ENCODE measurements at regions not wholly inside any gene's neighbourhood (a gene's known extent, or its start where the extent isn't known, plus 50 kb on each side); places are given as distances from the start of the nearest gene placed in this dataset.

DNA sequence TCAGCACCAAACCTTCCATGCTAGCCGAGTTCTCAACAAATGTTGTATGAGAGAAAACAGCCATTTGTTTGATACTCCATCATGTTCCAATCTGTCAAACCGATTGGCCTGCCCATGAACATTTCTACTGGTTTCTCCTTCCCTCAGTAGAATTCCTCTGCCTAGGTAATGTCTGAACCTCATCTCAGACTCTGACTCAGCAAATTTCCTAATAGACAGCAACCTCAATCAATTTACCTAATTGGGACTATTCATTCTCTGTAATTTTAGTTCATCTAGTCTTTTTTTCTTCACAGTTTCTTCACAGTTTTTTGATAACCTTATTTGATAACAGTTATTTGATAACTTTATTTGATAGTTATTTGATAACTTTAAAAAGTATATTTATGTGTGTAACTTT, 585.1 kb downstream of the DNAJB9 start:
- H3K27ac ChIP-seq: no peak overlapping the region
- H3K27me3 ChIP-seq: no peaks in the 10 kb centered on the region
- H3K4me1 ChIP-seq: no peaks in the 10 kb centered on the region
- no peak overlapping the region for H3K4me3 ChIP-seq
- H3K36me3 ChIP-seq: no peaks in the 10 kb centered on the region
- TF ChIP-seq, protein P1, sequence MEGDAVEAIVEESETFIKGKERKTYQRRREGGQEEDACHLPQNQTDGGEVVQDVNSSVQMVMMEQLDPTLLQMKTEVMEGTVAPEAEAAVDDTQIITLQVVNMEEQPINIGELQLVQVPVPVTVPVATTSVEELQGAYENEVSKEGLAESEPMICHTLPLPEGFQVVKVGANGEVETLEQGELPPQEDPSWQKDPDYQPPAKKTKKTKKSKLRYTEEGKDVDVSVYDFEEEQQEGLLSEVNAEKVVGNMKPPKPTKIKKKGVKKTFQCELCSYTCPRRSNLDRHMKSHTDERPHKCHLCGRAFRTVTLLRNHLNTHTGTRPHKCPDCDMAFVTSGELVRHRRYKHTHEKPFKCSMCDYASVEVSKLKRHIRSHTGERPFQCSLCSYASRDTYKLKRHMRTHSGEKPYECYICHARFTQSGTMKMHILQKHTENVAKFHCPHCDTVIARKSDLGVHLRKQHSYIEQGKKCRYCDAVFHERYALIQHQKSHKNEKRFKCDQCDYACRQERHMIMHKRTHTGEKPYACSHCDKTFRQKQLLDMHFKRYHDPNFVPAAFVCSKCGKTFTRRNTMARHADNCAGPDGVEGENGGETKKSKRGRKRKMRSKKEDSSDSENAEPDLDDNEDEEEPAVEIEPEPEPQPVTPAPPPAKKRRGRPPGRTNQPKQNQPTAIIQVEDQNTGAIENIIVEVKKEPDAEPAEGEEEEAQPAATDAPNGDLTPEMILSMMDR (IDR thresholded peaks at IDR 0.05): no peak
- no peak for DNase-seq (ENCODE audit: low spot score in 2 of 2)
- intact Hi-C loops (cut with DNase I): no loop called here
- no peaks in the 10 kb centered on the region for H3K9me3 ChIP-seq

DNA sequence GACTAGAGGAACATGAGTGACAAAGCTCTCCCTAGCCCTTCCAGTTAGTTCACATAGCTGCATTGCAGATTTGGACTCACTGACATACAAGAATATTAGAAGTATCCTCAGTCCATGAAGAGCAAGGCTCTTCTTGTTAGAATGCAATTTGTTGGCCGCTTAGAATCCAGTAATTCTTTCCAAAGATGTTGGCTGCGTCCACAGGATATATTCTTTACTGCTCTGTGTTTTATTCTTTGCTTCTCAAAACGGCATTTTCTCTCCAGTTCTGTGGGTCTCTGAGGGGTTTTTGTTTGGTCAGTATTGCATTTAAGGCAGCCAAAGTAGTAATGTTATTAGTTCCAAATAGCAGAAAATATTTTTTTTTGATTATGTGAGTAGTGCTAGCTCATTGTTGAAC, 588.6 kb downstream of the DNAJB9 start:
- H3K27me3 ChIP-seq: no peaks in the 10 kb centered on the region
- intact Hi-C loops (cut with DNase I): no loop called here
- TF ChIP-seq, protein P1 (IDR thresholded peaks at IDR 0.05): no peak
- H3K4me1 ChIP-seq: no peaks in the 10 kb centered on the region
- H3K27ac ChIP-seq: no peak overlapping the region
- no peaks in the 10 kb centered on the region for H3K9me3 ChIP-seq
- H3K36me3 ChIP-seq: no peaks in the 10 kb centered on the region
- no peak overlapping the region for H3K4me3 ChIP-seq
- no peak for DNase-seq (ENCODE audit: low spot score in 2 of 2)

DNA sequence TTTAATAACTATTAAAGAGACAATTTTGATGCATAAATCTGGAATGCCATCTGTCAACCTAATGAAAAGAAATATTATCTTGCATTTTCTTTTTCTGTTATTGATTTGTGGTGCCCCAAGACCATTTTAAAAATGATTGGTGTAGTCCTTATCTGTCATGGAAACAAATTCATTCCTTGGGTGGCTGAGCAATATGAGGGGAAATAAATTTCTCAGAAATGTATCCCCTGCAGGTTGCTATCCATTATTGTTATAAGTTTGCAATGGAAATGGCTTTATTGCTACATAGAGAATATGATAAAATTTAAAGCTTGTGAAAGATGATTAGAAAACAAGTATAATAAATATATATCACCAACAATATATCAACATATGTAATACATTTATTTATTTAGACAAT, 607.0 kb downstream of the DNAJB9 start:
- TF ChIP-seq, protein P1 (IDR thresholded peaks at IDR 0.05): no peak
- Histone ChIP-seq H3K4me1 (no peaks in the 10 kb centered on the region), H3K9me3 (no peaks in the 10 kb centered on the region), H3K4me3 (no peak overlapping the region), H3K27me3 (no peaks in the 10 kb centered on the region), H3K27ac (no peak overlapping the region), H3K36me3 (no peaks in the 10 kb centered on the region)
- DNase-seq (ENCODE audit: low spot score in 2 of 2): no peak
- intact Hi-C loops (cut with DNase I): no loop called here

DNA sequence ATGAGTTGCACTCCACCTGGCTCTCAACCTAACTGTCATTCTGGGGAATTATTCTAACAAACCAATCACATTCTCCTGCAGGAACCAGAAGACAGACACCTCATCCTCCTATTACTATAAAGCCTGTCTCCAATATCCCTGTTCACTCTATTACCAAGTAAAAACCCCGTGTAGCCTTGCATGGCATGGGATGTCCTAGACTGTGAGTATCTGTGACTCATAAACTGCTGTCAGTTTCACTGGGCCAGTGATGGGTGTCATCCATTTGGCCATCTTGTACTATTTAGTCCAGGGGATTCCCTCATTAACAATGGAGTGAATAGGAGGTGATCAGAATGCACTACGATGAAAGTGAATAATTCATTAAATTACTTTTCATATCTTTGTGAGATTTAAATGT, 608.7 kb downstream of the DNAJB9 start:
- peaks cover 0 to 1% of the 10 kb centered on the region in 2 donors for H3K9me3 ChIP-seq
- TF ChIP-seq, protein P1 (IDR thresholded peaks at IDR 0.05): no peak
- no peaks in the 10 kb centered on the region for H3K4me1 ChIP-seq
- no peak for DNase-seq (ENCODE audit: low spot score in 2 of 2)
- no peaks in the 10 kb centered on the region for H3K27me3 ChIP-seq
- no peak overlapping the region for H3K27ac ChIP-seq
- no peaks in the 10 kb centered on the region for H3K36me3 ChIP-seq
- intact Hi-C loops (cut with DNase I): no loop called here
- H3K4me3 ChIP-seq: no peak overlapping the region

DNA sequence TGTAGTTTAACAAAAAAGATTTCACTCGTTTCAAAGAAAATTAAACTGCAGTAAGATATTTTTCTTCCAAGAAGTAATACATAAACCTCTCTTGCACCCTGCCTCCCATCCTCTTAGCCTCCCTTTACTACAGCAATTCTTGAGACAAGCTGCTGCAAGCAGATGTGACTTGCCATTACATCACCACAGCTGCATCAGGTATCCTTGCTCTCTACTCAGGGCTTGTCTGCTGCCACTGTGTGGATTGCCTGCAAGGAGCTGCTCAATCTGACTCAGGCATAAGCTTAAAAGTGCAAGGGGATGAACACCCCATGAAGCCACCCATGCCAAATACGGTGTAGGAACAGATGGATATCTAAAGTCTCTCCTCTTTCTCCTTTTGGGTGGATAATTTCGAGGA, 609.9 kb downstream of the DNAJB9 start:
- no peaks in the 10 kb centered on the region for H3K4me1 ChIP-seq
- no peak overlapping the region for H3K4me3 ChIP-seq
- no peak for DNase-seq (ENCODE audit: low spot score in 2 of 2)
- peaks cover 0 to 3% of the 10 kb centered on the region in 2 donors for H3K9me3 ChIP-seq
- intact Hi-C loops (cut with DNase I): no loop called here
- no peaks in the 10 kb centered on the region for H3K27me3 ChIP-seq
- TF ChIP-seq, protein P1 (IDR thresholded peaks at IDR 0.05): no peak
- H3K36me3 ChIP-seq: no peaks in the 10 kb centered on the region
- no peak overlapping the region for H3K27ac ChIP-seq

DNA sequence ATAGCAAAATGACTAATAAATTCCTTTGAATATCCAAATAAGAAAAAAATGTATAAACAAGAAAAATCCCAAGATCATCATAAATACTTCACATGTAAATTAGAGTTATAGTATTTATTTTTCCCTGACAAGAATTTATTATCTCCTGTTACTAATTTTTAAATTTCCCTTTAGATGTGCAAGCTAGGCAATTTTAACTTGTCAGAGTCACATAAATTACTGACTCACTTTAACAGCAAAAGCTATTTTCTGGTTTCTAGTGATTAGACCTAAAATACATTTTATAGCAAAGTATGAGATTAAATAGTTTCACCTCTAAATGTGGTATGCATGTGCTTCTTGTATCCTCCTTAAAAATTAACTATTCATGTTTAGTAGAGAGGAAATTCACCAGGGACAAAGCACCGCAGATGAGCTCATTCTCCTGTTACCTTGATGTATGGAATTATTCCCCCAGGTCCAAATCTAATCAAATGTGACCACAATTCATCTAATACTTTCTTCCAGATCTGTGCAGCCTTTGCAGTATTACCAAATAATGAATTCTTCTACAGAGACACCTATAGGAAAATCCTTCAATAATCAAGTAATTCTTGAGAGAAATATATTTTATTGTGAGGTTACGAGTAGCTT, 621.2 kb downstream of the DNAJB9 start:
- H3K36me3 ChIP-seq: no peaks in the 10 kb centered on the region
- H3K27me3 ChIP-seq: no peaks in the 10 kb centered on the region
- H3K4me3 ChIP-seq: no peak overlapping the region
- no peaks in the 10 kb centered on the region for H3K9me3 ChIP-seq
- intact Hi-C loops (cut with DNase I): no loop called here
- no peak overlapping the region for H3K27ac ChIP-seq
- DNase-seq (ENCODE audit: low spot score in 2 of 2): no peak
- no peaks in the 10 kb centered on the region for H3K4me1 ChIP-seq
- TF ChIP-seq, protein P1 (IDR thresholded peaks at IDR 0.05): no peak

Measured in ascending aorta (tissue), 2 donors.